Common myeloid progenitor, CD34-positive (primary cell): ENCODE measurements at regions not wholly inside any gene's neighbourhood (a gene's known extent, or its start where the extent isn't known, plus 50 kb on each side); places are given as distances from the start of the nearest gene placed in this dataset.
A peak's percentile ranks its signal among the peaks of the same experiment; 100 is the strongest.

Source experiments
- CTCF ChIA-PET: fragments of 350-600 bp; sonication (Branson Sonifier 250); formaldehyde crosslinking; loops from one replicate; lab custom pipeline; 2021; ENCODE audit warnings: antibody characterized with exemption; lab: Charles Lee
- POLR2A ChIA-PET: fragments of 350-600 bp; sonication (Branson Sonifier 250); formaldehyde crosslinking; loops from one replicate; lab custom pipeline; 2021; ENCODE audit warnings: antibody characterized with exemption; lab: Charles Lee
- DNase-seq, 3 donors: peaks; one replicate each; pipeline versions ENCODE4 v3.0.0 to v3.0.0-alpha.2; 2013
- H3K27ac ChIP-seq, 2 experiments: 1 replicate in 1 of 2; 2 replicates in 1 of 2; pipeline ENCODE4 v1.7.0; 2013; ENCODE audit warnings: inconsistent platforms in 2 of 2, low read length in 2 of 2, mild to moderate bottlenecking in 2 of 2, low read depth in 1 of 2, moderate library complexity in 1 of 2; ENCODE audit not compliant: severe bottlenecking in 2 of 2, insufficient read depth in 1 of 2, poor library complexity in 1 of 2
- H3K27me3 ChIP-seq, 5 experiments: replicated peaks in 2 of 5; 1 replicate in 3 of 5; 2 replicates in 2 of 5; pipeline versions ENCODE4 v1.6.1 to v1.7.0; 2013; ENCODE audit warnings: low read length in 4 of 5, mild to moderate bottlenecking in 2 of 5, moderate library complexity in 2 of 5, inconsistent platforms in 1 of 5; ENCODE audit not compliant: insufficient read depth in 5 of 5, control insufficient read depth in 4 of 5
- H3K36me3 ChIP-seq, 4 experiments: 1 replicate in 2 of 4; 2 replicates in 2 of 4; pipeline versions ENCODE4 v1.6.1 to v1.7.0; 2013; ENCODE audit warnings: low read length in 3 of 4, control low read depth in 1 of 4, mild to moderate bottlenecking in 1 of 4; ENCODE audit not compliant: control insufficient read depth in 4 of 4, insufficient read depth in 4 of 4
- H3K4me1 ChIP-seq, 4 experiments: 1 replicate in 3 of 4; 2 replicates in 1 of 4; pipeline versions ENCODE4 v1.6.1 to v1.7.1; 2013; ENCODE audit warnings: low read length in 3 of 4, mild to moderate bottlenecking in 3 of 4, control low read depth in 1 of 4, inconsistent platforms in 1 of 4, moderate library complexity in 1 of 4; ENCODE audit not compliant: control insufficient read depth in 4 of 4, insufficient read depth in 4 of 4; ENCODE audit errors: control extremely low read depth in 1 of 4
- H3K4me3 ChIP-seq, 7 experiments: 1 replicate in 4 of 7; 2 replicates in 3 of 7; pipeline versions ENCODE4 v1.5.1 to v1.7.0; 2013; ENCODE audit warnings: mild to moderate bottlenecking in 7 of 7, low read length in 6 of 7, moderate library complexity in 6 of 7, inconsistent platforms in 2 of 7, low read depth in 2 of 7, control low read depth in 1 of 7; ENCODE audit not compliant: insufficient read depth in 4 of 7, control insufficient read depth in 1 of 7; ENCODE audit errors: extremely low read depth in 1 of 7
- H3K9me3 ChIP-seq, 5 experiments: 1 replicate in 4 of 5; 2 replicates in 1 of 5; pipeline versions ENCODE4 v1.6.1 to v1.7.1; 2013; ENCODE audit warnings: low read length in 4 of 5, mild to moderate bottlenecking in 2 of 5, inconsistent platforms in 1 of 5, low read depth in 1 of 5, moderate library complexity in 1 of 5; ENCODE audit not compliant: control insufficient read depth in 4 of 5, insufficient read depth in 2 of 5; ENCODE audit errors: control extremely low read depth in 1 of 5
- WGBS: methylation state at CpG from one replicate; pipeline ENCODE4 v1.1.5; 2013; ENCODE audit not compliant: insufficient coverage; 5-methylcytosine and 5-hydroxymethylcytosine counted together

DNA sequence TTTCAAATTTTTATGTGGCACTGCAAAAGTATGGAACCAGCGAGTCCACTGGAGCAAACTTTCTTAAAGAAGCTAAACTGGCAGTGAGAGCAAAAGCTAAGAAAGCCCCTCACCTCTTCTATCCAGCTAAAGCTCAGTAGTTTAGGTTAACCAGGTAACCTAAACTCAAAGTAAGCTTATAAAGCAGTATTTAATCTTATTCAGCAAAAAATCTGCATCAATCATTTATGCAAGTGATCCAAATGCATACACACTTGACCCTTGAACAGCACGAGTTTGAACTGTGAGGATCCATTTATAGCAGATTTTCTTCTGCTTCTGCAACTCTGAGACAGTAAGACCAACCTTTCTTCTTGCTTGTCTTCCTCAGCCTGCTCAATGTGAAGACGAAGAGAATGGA, 363.8 kb upstream of the CDH18 start:
- POLR2A ChIA-PET, result no interaction called here
- 100% methylated on average over 1 of the region's 3 CpGs for WGBS
- H3K36me3 ChIP-seq, result no peaks in the 10 kb centered on the region

DNA sequence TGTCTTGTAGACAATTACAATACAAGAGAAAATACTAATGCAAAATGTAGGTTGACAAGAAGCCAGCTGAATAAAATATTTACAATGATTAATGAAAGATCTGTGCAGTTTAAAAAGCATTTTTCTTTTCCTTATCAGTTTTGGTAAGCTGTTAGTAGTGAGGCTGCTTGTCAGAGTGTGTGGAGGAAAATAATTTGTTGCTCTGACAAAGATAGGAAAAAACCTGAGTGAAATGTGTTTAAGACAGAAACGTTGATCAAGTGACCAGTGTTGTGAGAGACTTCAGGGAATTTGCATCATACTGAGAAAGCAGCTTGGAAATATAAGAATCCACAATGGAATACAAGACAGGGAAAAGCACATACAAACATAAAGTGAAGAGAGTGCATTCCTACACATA, 360.3 kb upstream of the CDH18 start:
- 78% methylated on average over 1 of the region's 1 CpG for WGBS
- Histone ChIP-seq H3K27me3 (no peaks in the 10 kb centered on the region), H3K9me3 (peaks cover 0 to 3% (median 2%) of the 10 kb centered on the region in 5 experiments), H3K27ac (no peak overlapping the region), H3K4me1 (no peaks in the 10 kb centered on the region), H3K36me3 (no peaks in the 10 kb centered on the region), H3K4me3 (no peak overlapping the region)
- DNase-seq, result no peak
- CTCF ChIA-PET, result no interaction called here
- POLR2A ChIA-PET, result no interaction called here

More for the DNA sequence above, 363.8 kb upstream of the CDH18 start:
- Histone ChIP-seq H3K27me3 (no peaks in the 10 kb centered on the region), H3K27ac (no peak overlapping the region), H3K9me3 (peaks cover 0 to 3% (median 0%) of the 10 kb centered on the region in 5 experiments), H3K4me1 (no peaks in the 10 kb centered on the region), H3K4me3 (no peak overlapping the region)
- no peak for DNase-seq
- CTCF ChIA-PET, result no interaction called here

DNA sequence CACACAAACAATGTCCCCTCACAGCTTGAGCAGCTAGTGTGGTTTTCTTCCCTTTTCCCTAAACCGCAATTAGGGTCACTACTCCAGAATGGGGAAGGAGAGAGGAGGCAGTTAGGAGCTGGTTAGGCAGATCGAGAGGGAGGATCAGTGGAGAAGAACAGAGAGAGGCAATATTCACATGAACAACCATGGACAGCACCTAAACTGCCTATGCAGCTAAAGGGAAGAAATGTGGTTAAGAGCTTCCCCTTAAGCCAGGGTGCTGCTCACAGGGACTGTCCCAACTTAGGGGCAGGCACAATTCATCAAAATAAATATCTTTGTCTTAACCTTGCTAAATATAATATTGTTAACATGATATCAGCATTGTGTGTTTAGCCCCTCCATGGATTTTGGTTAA, 359.3 kb upstream of the CDH18 start:
- DNase-seq, result no peak
- CTCF ChIA-PET, result no interaction called here
- H3K27me3 ChIP-seq, result no peaks in the 10 kb centered on the region

DNA sequence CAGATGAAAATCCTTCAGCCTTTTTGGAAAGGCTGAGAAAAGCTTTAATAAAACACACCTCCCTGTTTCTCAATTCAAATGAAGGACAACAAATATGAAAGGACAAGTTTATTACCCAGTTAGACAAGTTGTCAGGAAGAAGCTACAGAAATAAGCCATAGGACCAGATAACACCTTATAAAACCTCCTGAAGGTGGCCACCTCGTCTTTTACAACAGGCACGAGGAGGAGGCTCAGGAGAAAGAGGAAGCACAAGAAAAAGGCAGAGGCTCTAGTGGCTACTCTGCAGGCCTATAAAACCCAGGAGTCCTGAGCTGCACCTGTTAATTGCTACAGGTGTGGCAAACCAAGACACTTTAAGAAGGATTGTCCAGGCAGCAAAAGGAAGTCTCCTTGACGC, 352.1 kb upstream of the CDH18 start:
- DNase-seq, result peak; percentile 6 to 42 (median 35)
- Histone ChIP-seq H3K27me3 (no peaks in the 10 kb centered on the region), H3K27ac (no peak overlapping the region), H3K9me3 (peaks cover 0 to 4% (median 0%) of the 10 kb centered on the region in 5 experiments), H3K4me1 (no peaks in the 10 kb centered on the region), H3K4me3 (no peak overlapping the region), H3K36me3 (no peaks in the 10 kb centered on the region)
- ChIA-PET CTCF (no interaction called here), POLR2A (no interaction called here)
- WGBS, result 82% methylated on average over 1 of the region's 3 CpGs

More for the DNA sequence above, 359.3 kb upstream of the CDH18 start:
- POLR2A ChIA-PET, result no interaction called here
- Histone ChIP-seq H3K36me3 (no peaks in the 10 kb centered on the region), H3K27ac (no peak overlapping the region), H3K4me3 (no peak overlapping the region), H3K4me1 (no peaks in the 10 kb centered on the region), H3K9me3 (peaks cover 0 to 3% (median 2%) of the 10 kb centered on the region in 5 experiments)
- WGBS, result 100% methylated on average over 1 of the region's 2 CpGs

DNA sequence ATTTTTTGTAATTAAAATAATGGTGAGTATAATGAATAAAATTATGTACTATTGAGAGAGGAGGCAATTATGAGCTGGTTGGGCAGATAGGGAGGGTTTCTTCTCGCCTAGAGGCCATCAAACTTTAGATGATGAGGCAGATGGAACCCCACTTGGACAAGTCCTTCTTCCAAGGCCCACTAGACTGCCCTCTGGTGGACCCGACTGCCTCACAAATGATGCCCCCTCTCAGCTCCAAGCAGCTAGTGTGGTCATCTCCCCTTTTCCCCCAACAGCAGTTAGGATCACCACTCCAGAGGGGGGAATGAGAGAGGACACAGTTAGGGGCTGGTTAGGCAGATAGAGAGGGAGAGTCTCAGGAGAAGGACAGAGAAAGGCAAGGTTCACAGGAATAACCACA, 348.0 kb upstream of the CDH18 start:
- CTCF ChIA-PET, result no interaction called here
- no peaks in the 10 kb centered on the region for H3K36me3 ChIP-seq
- WGBS, result 90% methylated on average over 2 of the region's 2 CpGs
- H3K27me3 ChIP-seq, result no peaks in the 10 kb centered on the region
- peaks cover 0 to 4% (median 0%) of the 10 kb centered on the region in 5 experiments for H3K9me3 ChIP-seq
- POLR2A ChIA-PET, result no interaction called here
- no peaks in the 10 kb centered on the region for H3K4me1 ChIP-seq
- no peak overlapping the region for H3K4me3 ChIP-seq
- no peak overlapping the region for H3K27ac ChIP-seq
- DNase-seq, result no peak

DNA sequence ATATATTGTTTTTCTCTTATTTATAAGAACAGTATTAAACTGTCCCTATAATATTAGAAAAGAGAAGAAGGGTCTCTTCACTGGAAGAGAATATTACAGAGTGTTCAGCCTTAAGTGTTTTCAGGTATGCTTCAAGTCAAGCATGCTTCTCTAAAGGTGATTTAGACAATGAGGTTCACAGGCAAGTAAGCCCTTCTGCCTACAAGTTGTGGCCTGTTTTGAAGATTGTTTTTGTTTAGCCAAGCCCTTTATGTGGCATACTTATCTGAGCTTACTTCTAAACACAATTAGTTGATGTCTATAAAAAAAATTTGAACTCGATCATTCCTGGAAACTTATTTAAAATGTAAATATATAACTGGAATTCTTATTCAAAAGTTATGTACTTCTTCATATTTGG, 343.8 kb upstream of the CDH18 start:
- Histone ChIP-seq H3K27ac (no peak overlapping the region), H3K4me3 (no peak overlapping the region), H3K36me3 (no peaks in the 10 kb centered on the region), H3K9me3 (no peaks in the 10 kb centered on the region), H3K4me1 (no peaks in the 10 kb centered on the region), H3K27me3 (no peaks in the 10 kb centered on the region)
- POLR2A ChIA-PET, result no interaction called here
- WGBS, result no CpG with 5 or more reads among the region's 1 CpG
- DNase-seq, result no peak
- CTCF ChIA-PET, result no interaction called here

DNA sequence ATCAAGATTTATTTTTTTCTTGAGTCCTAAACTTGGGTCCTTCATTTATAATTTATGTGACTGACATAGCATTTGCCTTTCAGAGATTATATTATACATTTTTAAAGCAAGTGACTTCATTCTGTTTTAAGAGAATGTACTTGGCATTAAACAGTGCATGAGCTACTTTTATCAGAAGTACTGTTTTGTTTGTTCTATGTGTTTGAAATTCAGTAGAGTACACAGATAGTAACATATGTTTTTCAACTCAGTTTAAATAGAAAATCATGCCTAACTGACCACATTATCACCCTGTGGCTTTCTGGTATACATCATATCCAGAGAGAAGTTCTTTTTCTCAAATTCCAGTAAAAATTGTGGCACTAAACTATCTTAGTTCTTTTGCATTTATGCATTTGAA, 335.3 kb upstream of the CDH18 start:
- no peak for DNase-seq
- H3K36me3 ChIP-seq, result no peaks in the 10 kb centered on the region
- no peaks in the 10 kb centered on the region for H3K27me3 ChIP-seq
- peaks cover 0 to 2% (median 0%) of the 10 kb centered on the region in 4 experiments for H3K4me1 ChIP-seq
- H3K9me3 ChIP-seq, result no peaks in the 10 kb centered on the region
- CTCF ChIA-PET, result no interaction called here
- no peak overlapping the region for H3K27ac ChIP-seq
- no peak overlapping the region for H3K4me3 ChIP-seq
- POLR2A ChIA-PET, result no interaction called here
